Choroid plexus epithelial cell (primary cell): ENCODE measurements at regions not wholly inside any gene's neighbourhood (a gene's known extent, or its start where the extent isn't known, plus 50 kb on each side); places are given as distances from the start of the nearest gene placed in this dataset.

Experiments used
- DNase-seq: peaks from one replicate; pipeline ENCODE4 v3.0.0-alpha.2; 2010; ENCODE audit warnings: low read depth
- H3K4me3 ChIP-seq: 2 replicates; pipeline ENCODE4 v1.5.1; 2011; ENCODE audit warnings: low read depth, mild to moderate bottlenecking, control low read depth, low read length, moderate library complexity
- CTCF ChIP-seq: conservative IDR thresholded peaks from 2 replicates; pipeline ENCODE4 v1.5.1; 2011; ENCODE audit warnings: low read depth, mild to moderate bottlenecking, control low read depth, inconsistent platforms, low read length, moderate library complexity

DNA sequence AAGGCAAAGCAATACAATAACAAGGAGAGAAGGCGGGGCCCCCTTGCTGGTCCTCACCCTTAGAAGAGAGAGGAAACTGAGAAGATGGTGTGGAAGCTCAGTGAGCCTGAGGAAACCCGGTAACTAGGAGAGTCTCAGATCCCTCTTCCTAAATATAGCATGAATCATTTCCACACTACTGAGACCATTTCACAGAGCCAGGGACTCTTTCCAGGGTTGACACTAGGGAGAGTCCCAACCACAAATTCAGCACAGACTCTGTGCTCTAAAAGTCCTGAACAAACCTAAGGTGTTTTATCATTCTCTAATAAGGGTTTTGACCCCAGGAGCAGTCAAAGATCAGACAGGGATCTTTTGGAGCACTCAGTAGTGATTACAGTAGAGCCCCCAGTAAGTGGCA, 647.7 kb downstream of the KCNT2 start:
- no peak for DNase-seq
- no peak for TF ChIP-seq CTCF
- no peak overlapping the region for H3K4me3 ChIP-seq

GRCh38 chr1:195958131-195958530, 650.1 kb downstream of the KCNT2 start:
- H3K4me3 ChIP-seq = no peak overlapping the region
- no peak for TF ChIP-seq CTCF
- no peak for DNase-seq

DNA sequence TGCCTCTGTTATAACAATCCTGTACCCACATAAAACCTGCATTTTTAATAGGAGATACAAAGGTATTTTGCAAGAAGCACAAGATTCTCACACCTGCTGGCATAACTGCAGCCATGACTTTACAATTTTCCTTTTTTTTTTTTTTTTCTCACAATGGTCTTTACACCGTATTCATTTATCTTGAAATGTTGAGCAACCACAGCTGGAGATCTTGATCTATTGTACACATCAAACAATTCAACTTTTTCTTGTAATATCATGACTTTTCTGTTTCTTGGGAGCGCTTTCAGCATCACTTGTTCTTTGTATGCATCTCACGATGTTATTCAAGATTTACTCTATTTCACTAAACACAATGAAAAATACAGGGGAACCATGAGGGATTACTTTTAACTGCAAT, 651.4 kb downstream of the KCNT2 start:
- DNase-seq = no peak
- TF ChIP-seq CTCF = no peak

GRCh38 chr1:195954848-195955247, 653.4 kb downstream of the KCNT2 start:
- no peak for TF ChIP-seq CTCF
- DNase-seq = no peak
- no peak overlapping the region for H3K4me3 ChIP-seq

More for the DNA sequence above, 651.4 kb downstream of the KCNT2 start:
- H3K4me3 ChIP-seq = no peak overlapping the region

DNA sequence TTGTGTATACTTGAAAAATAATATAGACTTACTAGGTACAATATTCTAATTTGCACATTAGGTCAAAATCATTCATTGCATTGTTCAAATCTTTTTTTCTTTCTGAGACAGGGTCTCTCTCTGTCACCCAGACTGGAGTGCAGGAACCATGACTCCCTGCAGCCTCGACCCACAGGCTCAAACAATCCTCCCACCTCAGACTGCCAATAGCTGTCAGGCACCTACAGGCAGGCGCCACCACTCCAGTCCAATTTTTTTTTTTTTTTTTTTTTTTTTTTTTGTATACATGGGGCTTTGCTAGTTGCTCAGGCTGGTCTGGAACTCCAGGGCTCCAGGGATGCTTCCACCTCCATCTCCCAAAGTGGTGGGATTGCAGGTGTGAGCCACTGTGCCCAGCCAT, 656.9 kb downstream of the KCNT2 start:
- TF ChIP-seq CTCF = no peak
- DNase-seq = no peak

DNA sequence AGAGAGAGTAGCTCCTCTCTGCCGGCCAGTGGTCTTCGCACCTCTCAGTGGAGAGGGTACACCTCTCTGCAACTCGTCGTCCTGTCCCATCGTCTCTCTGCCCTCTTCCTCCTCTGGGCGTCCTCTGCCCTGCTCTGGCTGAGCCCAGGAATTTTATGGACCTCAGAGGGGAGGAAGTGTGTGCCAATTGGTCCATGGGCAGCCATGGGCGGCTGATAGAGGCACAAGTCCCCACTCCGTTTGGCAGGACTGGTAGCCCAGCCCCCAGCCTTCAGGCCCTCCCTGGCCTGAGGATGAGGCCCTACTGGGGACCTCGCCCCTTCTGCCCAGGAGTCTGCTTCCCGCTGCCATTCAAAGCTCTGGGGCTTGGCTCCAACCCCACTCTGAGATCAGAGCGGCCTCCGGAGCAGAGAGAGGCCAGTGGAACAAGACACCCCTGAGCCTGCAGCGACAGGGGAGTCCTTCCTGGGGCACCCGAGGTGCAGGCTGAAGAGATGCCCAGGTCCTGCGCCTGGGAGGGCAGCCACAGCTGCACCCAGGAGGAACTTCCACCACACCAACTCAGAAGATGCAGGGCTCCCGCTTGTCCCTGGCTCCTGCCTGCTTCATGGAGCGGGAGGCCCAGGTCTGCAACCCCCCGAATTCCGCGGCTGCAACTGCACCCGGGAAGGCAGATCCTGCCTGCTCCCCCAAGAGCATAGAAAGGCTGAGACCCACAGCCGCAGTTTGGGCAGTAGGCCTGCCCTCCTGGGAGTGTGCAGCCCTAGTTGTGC, 659.9 kb downstream of the KCNT2 start:
- no peak overlapping the region for H3K4me3 ChIP-seq
- no peak for DNase-seq
- no peak for TF ChIP-seq CTCF

More for the DNA sequence above, 656.9 kb downstream of the KCNT2 start:
- H3K4me3 ChIP-seq = no peak overlapping the region

DNA sequence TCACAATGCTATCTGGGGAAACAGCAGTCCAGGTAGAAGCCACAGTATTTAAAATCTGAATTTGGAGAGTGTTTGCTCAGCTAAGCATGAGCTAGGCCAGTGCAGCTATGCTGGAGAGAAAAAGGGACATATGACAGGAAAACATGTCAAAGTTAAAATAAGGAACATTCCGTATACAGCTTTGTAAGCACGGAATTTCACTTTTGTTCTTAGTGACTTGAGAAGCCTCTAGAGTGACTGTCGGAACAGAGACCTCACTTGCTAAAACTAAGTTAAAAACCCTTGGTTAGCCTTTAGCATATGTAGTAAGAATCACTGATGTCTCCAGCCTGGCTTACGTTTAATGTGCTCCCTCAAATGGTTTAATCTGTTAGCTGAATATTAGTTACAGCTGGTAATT, 661.7 kb downstream of the KCNT2 start:
- no peak overlapping the region for H3K4me3 ChIP-seq
- TF ChIP-seq CTCF = no peak
- DNase-seq = no peak
